HepG2 (cell line): ENCODE measurements at regions not wholly inside any gene's neighbourhood (a gene's known extent, or its start where the extent isn't known, plus 50 kb on each side); places are given as distances from the start of the nearest gene placed in this dataset.
A peak's percentile ranks its signal among the peaks of the same experiment; 100 is the strongest.

Experiments used
- CBX1 ChIP-seq: IDR thresholded peaks from one replicate; pipeline ENCODE4 v1.6.1; 2016; ENCODE audit warnings: antibody characterized with exemption, low read depth
- CREM ChIP-seq, 2 experiments: sonication (generic) in 1 of 2; formaldehyde crosslinking in 1 of 2; IDR thresholded peaks; 2 replicates each; pipeline versions ENCODE4 v1.4.0 to v1.6.1; 2016 to 2020; ENCODE audit warnings: antibody characterized with exemption in 1 of 2, mild to moderate bottlenecking in 1 of 2, missing genetic modification reagents in 1 of 2
- HMG20A ChIP-seq: IDR thresholded peaks from 2 replicates; pipeline ENCODE4 v1.6.1; 2016; ENCODE audit warnings: borderline replicate concordance
- RBM22 ChIP-seq: fragments of 200-400 bp; formaldehyde crosslinking; optimal IDR thresholded peaks from 2 replicates; pipeline ENCODE3; 2017; ENCODE audit warnings: mild to moderate bottlenecking, low read length, moderate library complexity
- SNAI1 ChIP-seq: sonication (generic); formaldehyde crosslinking; IDR thresholded peaks from 2 replicates; pipeline ENCODE4 v1.5.0; 2020; ENCODE audit warnings: mild to moderate bottlenecking, missing genetic modification reagents, borderline replicate concordance
- ZEB1 ChIP-seq: IDR thresholded peaks from 2 replicates; pipeline ENCODE4 v1.6.1; 2012; ENCODE audit warnings: mild to moderate bottlenecking, low read depth, inconsistent platforms; ENCODE audit not compliant: insufficient replicate concordance
- ZFY ChIP-seq: sonication (generic); formaldehyde crosslinking; IDR thresholded peaks from 2 replicates; pipeline ENCODE4 v1.4.0; 2020; ENCODE audit warnings: missing genetic modification reagents
- ZNF253 ChIP-seq: sonication (generic); formaldehyde crosslinking; IDR thresholded peaks from 2 replicates; pipeline ENCODE4 v1.8.0; 2022; ENCODE audit warnings: mild to moderate bottlenecking, missing genetic modification reagents, borderline replicate concordance
- ZNF335 ChIP-seq: sonication (generic); formaldehyde crosslinking; IDR thresholded peaks from 2 replicates; pipeline ENCODE4 v1.4.0; 2020; ENCODE audit warnings: missing genetic modification reagents
- ZNF383 ChIP-seq: sonication (generic); formaldehyde crosslinking; IDR thresholded peaks from 2 replicates; pipeline ENCODE4 v1.4.0; 2020; ENCODE audit warnings: missing genetic modification reagents, mild to moderate bottlenecking, borderline replicate concordance
- ZNF468 ChIP-seq: sonication (generic); formaldehyde crosslinking; IDR thresholded peaks from 2 replicates; pipeline ENCODE4 v1.8.0; 2022; ENCODE audit warnings: mild to moderate bottlenecking, moderate library complexity, missing genetic modification reagents
- ZNF644 ChIP-seq: IDR thresholded peaks from 2 replicates; pipeline ENCODE4 v1.6.1; 2016; ENCODE audit warnings: low read depth
- TF ChIP-seq, protein P1 (sequence below): sonication (generic); formaldehyde crosslinking; IDR thresholded peaks from 2 replicates; pipeline ENCODE4 v1.4.0; 2020; ENCODE audit warnings: missing genetic modification reagents, borderline replicate concordance
- TF ChIP-seq, protein P2 (sequence below): sonication (generic); formaldehyde crosslinking; IDR thresholded peaks from 2 replicates; pipeline ENCODE4 v1.8.0; 2022; ENCODE audit warnings: missing genetic modification reagents, mild to moderate bottlenecking, inconsistent platforms, borderline replicate concordance
- TF ChIP-seq, protein P3 (sequence below): sonication (generic); formaldehyde crosslinking; conservative IDR thresholded peaks from 2 replicates; pipeline ENCODE4 v1.8.0; 2022; ENCODE audit warnings: mild to moderate bottlenecking, moderate library complexity, missing genetic modification reagents
- TF ChIP-seq, protein P4 (sequence below): fragments of 450-650 bp; IDR thresholded peaks from 2 replicates; pipeline ENCODE4 v1.6.1; 2016
- TF ChIP-seq, protein P5 (sequence below), 2 experiments: IDR thresholded peaks; 2 replicates each; pipeline ENCODE4 v1.6.1; 2011 to 2012; ENCODE audit warnings: low read length in 2 of 2, borderline replicate concordance in 1 of 2, low read depth in 1 of 2, mild to moderate bottlenecking in 1 of 2, moderate library complexity in 1 of 2
- TF ChIP-seq, protein P6 (sequence below): IDR thresholded peaks from 2 replicates; pipeline ENCODE4 v1.6.1; 2016; ENCODE audit warnings: low read depth

DNA sequence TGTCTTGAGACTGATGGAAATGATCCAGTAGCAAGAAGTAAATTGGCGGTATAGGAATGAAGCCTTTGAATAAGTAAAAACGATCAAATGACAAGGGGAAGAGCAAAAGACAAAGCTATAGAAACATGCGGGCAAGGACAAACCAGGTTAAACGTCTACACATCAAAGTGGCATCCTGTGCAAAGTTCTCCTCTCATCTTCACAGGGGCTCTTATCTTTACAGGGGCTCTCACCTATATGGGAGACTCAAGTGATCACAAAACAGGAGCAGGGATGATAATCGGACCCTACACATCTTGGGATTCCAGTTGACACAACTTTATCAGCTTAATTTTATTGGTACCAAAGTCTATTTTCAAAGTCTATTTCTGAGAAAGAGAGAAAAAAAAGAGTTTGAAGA, 1778.9 kb upstream of the CELF4 start (continued):
- TF ChIP-seq ZNF253 (no peak), ZNF644 (0 out of 2 replicates have a peak, but pooled peaks have one; percentile 8), ZNF335 (CRISPR knock-in tag) (no peak), ZNF468 (CRISPR knock-in tag) (no peak), RBM22 (no peak), ZEB1 (peak; percentile 42), ZFY (no peak), CBX1 (no peak), CREM (IDR thresholded peaks at IDR 0.05) (peak; percentile 73), CREM (CRISPR knock-in tag; IDR thresholded peaks at IDR 0.05) (no peak), ZNF383 (CRISPR knock-in tag) (no peak), SNAI1 (CRISPR knock-in tag) (no peak), HMG20A (CRISPR knock-in tag) (peak; percentile 74)
- TF ChIP-seq, protein P1, sequence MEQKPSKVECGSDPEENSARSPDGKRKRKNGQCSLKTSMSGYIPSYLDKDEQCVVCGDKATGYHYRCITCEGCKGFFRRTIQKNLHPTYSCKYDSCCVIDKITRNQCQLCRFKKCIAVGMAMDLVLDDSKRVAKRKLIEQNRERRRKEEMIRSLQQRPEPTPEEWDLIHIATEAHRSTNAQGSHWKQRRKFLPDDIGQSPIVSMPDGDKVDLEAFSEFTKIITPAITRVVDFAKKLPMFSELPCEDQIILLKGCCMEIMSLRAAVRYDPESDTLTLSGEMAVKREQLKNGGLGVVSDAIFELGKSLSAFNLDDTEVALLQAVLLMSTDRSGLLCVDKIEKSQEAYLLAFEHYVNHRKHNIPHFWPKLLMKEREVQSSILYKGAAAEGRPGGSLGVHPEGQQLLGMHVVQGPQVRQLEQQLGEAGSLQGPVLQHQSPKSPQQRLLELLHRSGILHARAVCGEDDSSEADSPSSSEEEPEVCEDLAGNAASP (CRISPR knock-in tag) = no peak
- TF ChIP-seq, protein P2, sequence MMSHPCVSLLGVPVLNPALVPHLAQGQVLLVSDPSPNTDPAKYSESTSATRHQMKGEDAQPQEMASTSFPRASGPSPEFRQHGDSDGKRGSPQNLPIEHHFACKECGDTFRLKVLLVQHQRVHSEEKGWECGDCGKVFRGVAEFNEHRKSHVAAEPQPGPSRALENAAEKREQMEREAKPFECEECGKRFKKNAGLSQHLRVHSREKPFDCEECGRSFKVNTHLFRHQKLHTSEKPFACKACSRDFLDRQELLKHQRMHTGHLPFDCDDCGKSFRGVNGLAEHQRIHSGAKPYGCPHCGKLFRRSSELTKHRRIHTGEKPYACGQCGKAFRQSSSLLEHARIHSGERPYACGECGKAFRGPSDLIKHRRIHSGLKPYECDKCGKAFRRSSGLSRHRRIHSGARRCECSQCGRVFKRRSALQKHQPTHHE (CRISPR knock-in tag) = no peak
- TF ChIP-seq, protein P3, sequence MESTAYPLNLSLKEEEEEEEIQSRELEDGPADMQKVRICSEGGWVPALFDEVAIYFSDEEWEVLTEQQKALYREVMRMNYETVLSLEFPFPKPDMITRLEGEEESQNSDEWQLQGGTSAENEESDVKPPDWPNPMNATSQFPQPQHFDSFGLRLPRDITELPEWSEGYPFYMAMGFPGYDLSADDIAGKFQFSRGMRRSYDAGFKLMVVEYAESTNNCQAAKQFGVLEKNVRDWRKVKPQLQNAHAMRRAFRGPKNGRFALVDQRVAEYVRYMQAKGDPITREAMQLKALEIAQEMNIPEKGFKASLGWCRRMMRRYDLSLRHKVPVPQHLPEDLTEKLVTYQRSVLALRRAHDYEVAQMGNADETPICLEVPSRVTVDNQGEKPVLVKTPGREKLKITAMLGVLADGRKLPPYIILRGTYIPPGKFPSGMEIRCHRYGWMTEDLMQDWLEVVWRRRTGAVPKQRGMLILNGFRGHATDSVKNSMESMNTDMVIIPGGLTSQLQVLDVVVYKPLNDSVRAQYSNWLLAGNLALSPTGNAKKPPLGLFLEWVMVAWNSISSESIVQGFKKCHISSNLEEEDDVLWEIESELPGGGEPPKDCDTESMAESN (CRISPR knock-in tag) = no peak
- TF ChIP-seq, protein P4, sequence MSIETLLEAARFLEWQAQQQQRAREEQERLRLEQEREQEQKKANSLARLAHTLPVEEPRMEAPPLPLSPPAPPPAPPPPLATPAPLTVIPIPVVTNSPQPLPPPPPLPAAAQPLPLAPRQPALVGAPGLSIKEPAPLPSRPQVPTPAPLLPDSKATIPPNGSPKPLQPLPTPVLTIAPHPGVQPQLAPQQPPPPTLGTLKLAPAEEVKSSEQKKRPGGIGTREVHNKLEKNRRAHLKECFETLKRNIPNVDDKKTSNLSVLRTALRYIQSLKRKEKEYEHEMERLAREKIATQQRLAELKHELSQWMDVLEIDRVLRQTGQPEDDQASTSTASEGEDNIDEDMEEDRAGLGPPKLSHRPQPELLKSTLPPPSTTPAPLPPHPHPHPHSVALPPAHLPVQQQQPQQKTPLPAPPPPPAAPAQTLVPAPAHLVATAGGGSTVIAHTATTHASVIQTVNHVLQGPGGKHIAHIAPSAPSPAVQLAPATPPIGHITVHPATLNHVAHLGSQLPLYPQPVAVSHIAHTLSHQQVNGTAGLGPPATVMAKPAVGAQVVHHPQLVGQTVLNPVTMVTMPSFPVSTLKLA = no peak
- TF ChIP-seq, protein P5, sequence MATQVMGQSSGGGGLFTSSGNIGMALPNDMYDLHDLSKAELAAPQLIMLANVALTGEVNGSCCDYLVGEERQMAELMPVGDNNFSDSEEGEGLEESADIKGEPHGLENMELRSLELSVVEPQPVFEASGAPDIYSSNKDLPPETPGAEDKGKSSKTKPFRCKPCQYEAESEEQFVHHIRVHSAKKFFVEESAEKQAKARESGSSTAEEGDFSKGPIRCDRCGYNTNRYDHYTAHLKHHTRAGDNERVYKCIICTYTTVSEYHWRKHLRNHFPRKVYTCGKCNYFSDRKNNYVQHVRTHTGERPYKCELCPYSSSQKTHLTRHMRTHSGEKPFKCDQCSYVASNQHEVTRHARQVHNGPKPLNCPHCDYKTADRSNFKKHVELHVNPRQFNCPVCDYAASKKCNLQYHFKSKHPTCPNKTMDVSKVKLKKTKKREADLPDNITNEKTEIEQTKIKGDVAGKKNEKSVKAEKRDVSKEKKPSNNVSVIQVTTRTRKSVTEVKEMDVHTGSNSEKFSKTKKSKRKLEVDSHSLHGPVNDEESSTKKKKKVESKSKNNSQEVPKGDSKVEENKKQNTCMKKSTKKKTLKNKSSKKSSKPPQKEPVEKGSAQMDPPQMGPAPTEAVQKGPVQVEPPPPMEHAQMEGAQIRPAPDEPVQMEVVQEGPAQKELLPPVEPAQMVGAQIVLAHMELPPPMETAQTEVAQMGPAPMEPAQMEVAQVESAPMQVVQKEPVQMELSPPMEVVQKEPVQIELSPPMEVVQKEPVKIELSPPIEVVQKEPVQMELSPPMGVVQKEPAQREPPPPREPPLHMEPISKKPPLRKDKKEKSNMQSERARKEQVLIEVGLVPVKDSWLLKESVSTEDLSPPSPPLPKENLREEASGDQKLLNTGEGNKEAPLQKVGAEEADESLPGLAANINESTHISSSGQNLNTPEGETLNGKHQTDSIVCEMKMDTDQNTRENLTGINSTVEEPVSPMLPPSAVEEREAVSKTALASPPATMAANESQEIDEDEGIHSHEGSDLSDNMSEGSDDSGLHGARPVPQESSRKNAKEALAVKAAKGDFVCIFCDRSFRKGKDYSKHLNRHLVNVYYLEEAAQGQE (IDR thresholded peaks at IDR 0.05; ENCODE audit: borderline replicate concordance in 1 of 2, low read depth in 1 of 2, low read length in 2 of 2) = no peak
- TF ChIP-seq, protein P6, sequence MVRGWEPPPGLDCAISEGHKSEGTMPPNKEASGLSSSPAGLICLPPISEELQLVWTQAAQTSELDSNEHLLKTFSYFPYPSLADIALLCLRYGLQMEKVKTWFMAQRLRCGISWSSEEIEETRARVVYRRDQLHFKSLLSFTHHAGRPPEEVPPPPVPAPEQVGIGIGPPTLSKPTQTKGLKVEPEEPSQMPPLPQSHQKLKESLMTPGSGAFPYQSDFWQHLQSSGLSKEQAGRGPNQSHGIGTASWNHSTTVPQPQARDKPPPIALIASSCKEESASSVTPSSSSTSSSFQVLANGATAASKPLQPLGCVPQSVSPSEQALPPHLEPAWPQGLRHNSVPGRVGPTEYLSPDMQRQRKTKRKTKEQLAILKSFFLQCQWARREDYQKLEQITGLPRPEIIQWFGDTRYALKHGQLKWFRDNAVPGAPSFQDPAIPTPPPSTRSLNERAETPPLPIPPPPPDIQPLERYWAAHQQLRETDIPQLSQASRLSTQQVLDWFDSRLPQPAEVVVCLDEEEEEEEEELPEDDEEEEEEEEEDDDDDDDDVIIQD (CRISPR knock-in tag) = peak; percentile 74; the same call in 1 of the 2 replicates
